ELF-1 (cell line): ENCODE measurements at regions not wholly inside any gene's neighbourhood (a gene's known extent, or its start where the extent isn't known, plus 50 kb on each side); places are given as distances from the start of the nearest gene placed in this dataset.

Experiments used
- DNase-seq: peaks from one replicate; pipeline ENCODE4 v3.0.0-alpha.2; 2016; ENCODE audit warnings: low read depth, low spot score

GRCh38 chr15:39270221-39270855, 310.5 kb upstream of the THBS1 start:
- DNase-seq: no peak

GRCh38 chr15:39270934-39271333, 309.9 kb upstream of the THBS1 start:
- DNase-seq: no peak

- DNase-seq: no peak
Measured at GRCh38 chr15:39272901-39273300, 308.0 kb upstream of the THBS1 start.

- no peak for DNase-seq
Measured at GRCh38 chr15:39273717-39274411, 307.0 kb upstream of the THBS1 start.

GRCh38 chr15:39275066-39275465, 305.8 kb upstream of the THBS1 start:
- peak; percentile 14 for DNase-seq

GRCh38 chr15:39279311-39279710, 301.6 kb upstream of the THBS1 start:
- DNase-seq: no peak

GRCh38 chr15:39281094-39281493, 299.8 kb upstream of the THBS1 start:
- no peak for DNase-seq

- no peak for DNase-seq
Measured at GRCh38 chr15:39282663-39283208, 298.1 kb upstream of the THBS1 start.

GRCh38 chr15:39283531-39283930, 297.3 kb upstream of the THBS1 start:
- DNase-seq: no peak

- no peak for DNase-seq
Measured at GRCh38 chr15:39285071-39285470, 295.8 kb upstream of the THBS1 start.

GRCh38 chr15:39285663-39286062, 295.2 kb upstream of the THBS1 start:
- no peak for DNase-seq

GRCh38 chr15:39286706-39287105, 294.2 kb upstream of the THBS1 start:
- DNase-seq: no peak

- DNase-seq: no peak
Measured at GRCh38 chr15:39287322-39288195, 293.3 kb upstream of the THBS1 start.

- DNase-seq: no peak
Measured at GRCh38 chr15:39290711-39291435, 290.0 kb upstream of the THBS1 start.

- no peak for DNase-seq
Measured at GRCh38 chr15:39291690-39292089, 289.2 kb upstream of the THBS1 start.

- no peak for DNase-seq
Measured at GRCh38 chr15:39296955-39297354, 283.9 kb upstream of the THBS1 start.

- DNase-seq: no peak
Measured at GRCh38 chr15:39298271-39298962, 282.5 kb upstream of the THBS1 start.

GRCh38 chr15:39299486-39300267, 281.2 kb upstream of the THBS1 start:
- no peak for DNase-seq

- peak; percentile 1 for DNase-seq
Measured at GRCh38 chr15:39300451-39301153, 280.3 kb upstream of the THBS1 start.
